Gastroesophageal sphincter (tissue), 3 donors: ENCODE measurements at regions not wholly inside any gene's neighbourhood (a gene's known extent, or its start where the extent isn't known, plus 50 kb on each side); places are given as distances from the start of the nearest gene placed in this dataset.

Source experiments
- EP300 ChIP-seq: sonication (generic); formaldehyde crosslinking; IDR thresholded peaks from one replicate; pipeline ENCODE4 v1.6.1; 2017; ENCODE audit warnings: antibody characterized with exemption, mild to moderate bottlenecking
- POLR2A ChIP-seq, 2 donors: fragments of 450-650 bp; IDR thresholded peaks; one replicate each; pipeline ENCODE4 v1.6.1; 2017; ENCODE audit warnings: antibody characterized with exemption in 2 of 2, mild to moderate bottlenecking in 2 of 2, moderate library complexity in 1 of 2
- POLR2AphosphoS5 ChIP-seq: sonication (generic); formaldehyde crosslinking; IDR thresholded peaks from one replicate; pipeline ENCODE4 v1.6.1; 2017; ENCODE audit warnings: antibody characterized with exemption
- TF ChIP-seq, protein P1 (sequence below), 4 experiments: fragments of 200-600 bp in 2 of 4; fragments of 450-650 bp in 2 of 4; sonication (generic) in 1 of 4; IDR thresholded peaks; one replicate each; pipeline ENCODE4 v1.5.1; 2017 to 2019; ENCODE audit warnings: antibody characterized with exemption in 4 of 4, mild to moderate bottlenecking in 2 of 4, moderate library complexity in 2 of 4

DNA sequence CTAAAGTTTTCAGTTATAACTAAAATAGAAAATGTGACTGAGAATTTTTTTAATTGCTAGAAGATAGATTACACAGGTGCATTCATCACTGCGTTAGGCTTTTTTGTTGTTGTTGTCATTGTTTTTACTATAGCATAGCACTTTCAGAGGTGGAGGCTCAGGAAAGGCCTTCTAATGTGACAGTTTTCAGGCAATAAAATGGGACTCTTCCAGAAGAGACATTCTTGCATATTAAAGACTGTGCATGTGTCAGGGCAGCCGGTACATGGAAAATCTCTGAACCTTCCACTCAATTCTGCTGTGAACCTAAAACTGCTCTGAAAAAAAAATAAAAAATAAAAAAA, 175.2 kb downstream of the METTL4 start:
- TF ChIP-seq, protein P1, sequence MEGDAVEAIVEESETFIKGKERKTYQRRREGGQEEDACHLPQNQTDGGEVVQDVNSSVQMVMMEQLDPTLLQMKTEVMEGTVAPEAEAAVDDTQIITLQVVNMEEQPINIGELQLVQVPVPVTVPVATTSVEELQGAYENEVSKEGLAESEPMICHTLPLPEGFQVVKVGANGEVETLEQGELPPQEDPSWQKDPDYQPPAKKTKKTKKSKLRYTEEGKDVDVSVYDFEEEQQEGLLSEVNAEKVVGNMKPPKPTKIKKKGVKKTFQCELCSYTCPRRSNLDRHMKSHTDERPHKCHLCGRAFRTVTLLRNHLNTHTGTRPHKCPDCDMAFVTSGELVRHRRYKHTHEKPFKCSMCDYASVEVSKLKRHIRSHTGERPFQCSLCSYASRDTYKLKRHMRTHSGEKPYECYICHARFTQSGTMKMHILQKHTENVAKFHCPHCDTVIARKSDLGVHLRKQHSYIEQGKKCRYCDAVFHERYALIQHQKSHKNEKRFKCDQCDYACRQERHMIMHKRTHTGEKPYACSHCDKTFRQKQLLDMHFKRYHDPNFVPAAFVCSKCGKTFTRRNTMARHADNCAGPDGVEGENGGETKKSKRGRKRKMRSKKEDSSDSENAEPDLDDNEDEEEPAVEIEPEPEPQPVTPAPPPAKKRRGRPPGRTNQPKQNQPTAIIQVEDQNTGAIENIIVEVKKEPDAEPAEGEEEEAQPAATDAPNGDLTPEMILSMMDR (IDR thresholded peaks at IDR 0.05), result no peak
- no peak for TF ChIP-seq POLR2A (IDR thresholded peaks at IDR 0.05)
- TF ChIP-seq POLR2AphosphoS5, result no peak
- no peak for TF ChIP-seq EP300
